IMR-90 (cell line): ENCODE measurements at regions not wholly inside any gene's neighbourhood (a gene's known extent, or its start where the extent isn't known, plus 50 kb on each side); places are given as distances from the start of the nearest gene placed in this dataset.

Source experiments
- ATAC-seq: fragments of 200-7000 bp; cut with Tn5 transposase; 2 replicates; pipeline ENCODE4 v1.9.1; 2020; ENCODE audit warnings: low read depth, mild to moderate bottlenecking, moderate library complexity
- BruUV-seq: library from RNA; stranded (reverse); fragments of 400-500 nt; replicated peaks from 2 replicates; lab custom pipeline; 2021; lab: Mats Ljungman, UMichigan
- CTCF ChIA-PET: fragments of 300-600 bp; formaldehyde crosslinking; extraction: SDS; loops from one replicate; lab custom pipeline; 2021; ENCODE audit warnings: antibody characterized with exemption; lab: Yijun Ruan, JAX
- POLR2A ChIA-PET: fragments of 300-600 bp; sonication (Branson Sonifier 250); formaldehyde crosslinking; loops from one replicate; lab custom pipeline; 2022; ENCODE audit warnings: antibody characterized with exemption; ENCODE audit not compliant: unreplicated experiment; lab: Charles Lee
- DNase-seq: peaks from one replicate; pipeline ENCODE4 v3.0.0; 2013
- H2AFZ ChIP-seq: replicated peaks from 2 replicates; pipeline ENCODE3; 2013; ENCODE audit warnings: low read length, mild to moderate bottlenecking; ENCODE audit not compliant: poor library complexity
- H2AK5ac ChIP-seq: 2 replicates; pipeline ENCODE4 v1.6.1; 2013; ENCODE audit warnings: low read depth, low read length, inconsistent platforms
- H2AK9ac ChIP-seq: replicated peaks from 2 replicates; pipeline ENCODE3; 2013; ENCODE audit warnings: mild to moderate bottlenecking, low read depth, low read length, moderate library complexity; ENCODE audit not compliant: poor library complexity
- H2BK120ac ChIP-seq: 2 replicates; pipeline ENCODE4 v1.6.1; 2013; ENCODE audit warnings: low read depth, low read length, inconsistent platforms
- H2BK15ac ChIP-seq: 3 replicates; pipeline ENCODE4 v1.6.1; 2013; ENCODE audit warnings: low read depth, low read length, inconsistent platforms
- H2BK20ac ChIP-seq: 2 replicates; pipeline ENCODE4 v1.6.1; 2013; ENCODE audit warnings: low read depth, mild to moderate bottlenecking, inconsistent platforms, low read length, moderate library complexity
- H2BK5ac ChIP-seq: 2 replicates; pipeline ENCODE4 v1.6.1; 2013; ENCODE audit warnings: mild to moderate bottlenecking, low read depth, low read length, inconsistent platforms; ENCODE audit not compliant: poor library complexity, severe bottlenecking
- H3K14ac ChIP-seq: replicated peaks from 2 replicates; pipeline ENCODE4 v1.6.1; 2013; ENCODE audit warnings: low read depth, low read length, inconsistent platforms
- H3K18ac ChIP-seq: 2 replicates; pipeline ENCODE4 v1.6.1; 2013; ENCODE audit warnings: low read depth, low read length, control low read depth
- H3K23ac ChIP-seq: 2 replicates; pipeline ENCODE4 v1.6.1; 2013; ENCODE audit warnings: low read depth, low read length, inconsistent platforms
- H3K27ac ChIP-seq: 2 replicates; pipeline ENCODE4 v1.5.1; 2013; ENCODE audit warnings: mild to moderate bottlenecking, control low read depth, low read length; ENCODE audit not compliant: insufficient read depth
- H3K27me3 ChIP-seq: 2 replicates; pipeline ENCODE4 v1.6.1; 2013; ENCODE audit warnings: low read length; ENCODE audit not compliant: control insufficient read depth, insufficient read depth
- H3K36me3 ChIP-seq: 2 replicates; pipeline ENCODE4 v1.6.1; 2013; ENCODE audit warnings: low read length, mixed read lengths; ENCODE audit not compliant: control insufficient read depth, insufficient read depth
- H3K4ac ChIP-seq: 2 replicates; pipeline ENCODE4 v1.6.1; 2013; ENCODE audit warnings: low read depth, low read length, inconsistent platforms
- H3K4me1 ChIP-seq: 2 replicates; pipeline ENCODE4 v1.6.1; 2013; ENCODE audit warnings: low read length, mixed read lengths; ENCODE audit not compliant: control insufficient read depth, insufficient read depth
- H3K4me2 ChIP-seq: 2 replicates; pipeline ENCODE4 v1.6.1; 2013; ENCODE audit warnings: low read depth, mild to moderate bottlenecking, control low read depth, low read length, moderate library complexity
- H3K4me3 ChIP-seq: 2 replicates; pipeline ENCODE4 v1.5.1; 2013; ENCODE audit warnings: low read depth, mild to moderate bottlenecking, control low read depth, low read length, moderate library complexity; ENCODE audit not compliant: insufficient read depth
- H3K56ac ChIP-seq: 2 replicates; pipeline ENCODE4 v1.6.1; 2013; ENCODE audit warnings: low read length, inconsistent platforms; ENCODE audit not compliant: insufficient read depth; ENCODE audit errors: extremely low read depth
- H3K79me1 ChIP-seq, 2 experiments: 2 replicates each; pipeline ENCODE4 v1.6.1; 2013; ENCODE audit warnings: low read length in 2 of 2, inconsistent platforms in 1 of 2, low read depth in 1 of 2
- H3K9ac ChIP-seq: 2 replicates; pipeline ENCODE4 v1.6.1; 2013; ENCODE audit warnings: low read depth, low read length, control low read depth
- H3K9me1 ChIP-seq: 2 replicates; pipeline ENCODE4 v1.6.1; 2013; ENCODE audit warnings: low read length, inconsistent platforms; ENCODE audit not compliant: insufficient read depth
- H3K9me3 ChIP-seq: 2 replicates; pipeline ENCODE4 v1.6.1; 2013; ENCODE audit warnings: low read length; ENCODE audit not compliant: control insufficient read depth, insufficient read depth
- H4K20me1 ChIP-seq: 2 replicates; pipeline ENCODE4 v1.6.1; 2013; ENCODE audit warnings: low read length, inconsistent platforms; ENCODE audit not compliant: insufficient read depth
- H4K5ac ChIP-seq: 2 replicates; pipeline ENCODE4 v1.6.1; 2013; ENCODE audit warnings: mild to moderate bottlenecking, low read depth, low read length, control low read depth
- H4K8ac ChIP-seq, 2 experiments: 2 replicates each; pipeline ENCODE4 v1.6.1; 2013; ENCODE audit warnings: low read depth in 2 of 2, low read length in 2 of 2, control low read depth in 1 of 2, inconsistent platforms in 1 of 2
- H4K91ac ChIP-seq: 2 replicates; pipeline ENCODE4 v1.6.1; 2013; ENCODE audit warnings: low read depth, low read length, inconsistent platforms; ENCODE audit not compliant: insufficient read depth
- CEBPB ChIP-seq: IDR thresholded peaks from 2 replicates; pipeline ENCODE4 v1.6.1; 2012; ENCODE audit warnings: low read depth, low read length, improper control_type of control experiment
- MXI1 ChIP-seq: IDR thresholded peaks from 2 replicates; pipeline ENCODE4 v1.6.1; 2012; ENCODE audit warnings: low read depth, mild to moderate bottlenecking, low read length, moderate library complexity, borderline replicate concordance
- RAD21 ChIP-seq: IDR thresholded peaks from 2 replicates; pipeline ENCODE4 v1.6.1; 2012; ENCODE audit warnings: low read length, improper control_type of control experiment
- RFX5 ChIP-seq: IDR thresholded peaks from 2 replicates; pipeline ENCODE4 v1.8.0; 2012; ENCODE audit warnings: low read depth, mild to moderate bottlenecking, low read length, moderate library complexity
- WGBS, 2 experiments: methylation state at CpG; one replicate each; pipeline versions ENCODE4 v1.1.5 to v1.1.7; 2013; ENCODE audit warnings: missing lambda C conversion rate in 2 of 2; ENCODE audit not compliant: insufficient read length in 1 of 2; ENCODE audit errors: extremely low coverage in 2 of 2; 5-methylcytosine and 5-hydroxymethylcytosine counted together
- dilution Hi-C: fragments of 300-500 bp; cut with HindIII; formaldehyde crosslinking; loops from one replicate; pipeline ENCODE4 v1.14.3; 2018; ENCODE audit warnings: low sequenced_read_pairs; ENCODE audit not compliant: unreplicated experiment
- in situ Hi-C: fragments of 300-500 bp; cut with MboI; formaldehyde crosslinking; loops from 3 replicates; pipeline ENCODE4 v1.14.3; 2019; ENCODE audit warnings: low sequenced_read_pairs, inconsistent platforms, mixed read lengths
- intact Hi-C: fragments of 100-400 bp; cut with micrococcal nuclease; formaldehyde crosslinking; loops from 2 replicates; pipeline ENCODE4 v1.10.0; 2022

GRCh38 chr11:122062763-122063162 lies 53.3 kb downstream of the BLID start:
- no peak overlapping the region for H3K4me2 ChIP-seq
- ChIA-PET CTCF (interaction anchor here (1.1 to 1.4 kb wide), 2 partner anchors 14 to 400 kb away, joined by 3 read pairs; no protein-coding TSS in a partner anchor), POLR2A (no interaction called here)
- no peaks in the 10 kb centered on the region for H3K9me1 ChIP-seq
- WGBS, 2 experiments = 60% methylated on average over 1 of the region's 4 CpGs; no CpG with 5 or more reads in 1 of the 2 experiments
- peaks cover 21% of the 10 kb centered on the region for H3K36me3 ChIP-seq
- H4K91ac ChIP-seq = no peak overlapping the region; the same call in 1 of the 2 replicates
- no peak overlapping the region for H3K4me3 ChIP-seq
- H2BK120ac ChIP-seq = no peak overlapping the region
- in situ Hi-C loops (no loop called here), intact Hi-C loops (no loop called here), dilution Hi-C loops (no loop called here)
- H3K23ac ChIP-seq = no peak overlapping the region; the same call in 1 of the 2 replicates
- H3K79me1 ChIP-seq = peaks cover 9 to 20% of the 10 kb centered on the region in 2 experiments; a peak in 2 of 4 replicates
- no peak overlapping the region for H4K5ac ChIP-seq
- no peaks in the 10 kb centered on the region for H3K27me3 ChIP-seq
- peaks cover 6% of the 10 kb centered on the region for H3K9me3 ChIP-seq
- TF ChIP-seq MXI1 (no peak), RAD21 (no peak), CEBPB (no peak), RFX5 (no peak)
- H2BK5ac ChIP-seq = peak overlapping the region; percentile 63
- 0 out of 4 replicates have a peak overlapping the region, but pooled peaks of 1 of the 2 experiments have one; percentile 67 for H4K8ac ChIP-seq
- H2BK15ac ChIP-seq = no peak overlapping the region; the same call in 2 of the 3 replicates
- no peak overlapping the region for H3K18ac ChIP-seq
- H4K20me1 ChIP-seq = no peaks in the 10 kb centered on the region
- ATAC-seq (no peak), DNase-seq (no peak)
- no peak overlapping the region for H3K56ac ChIP-seq
- H2AK9ac ChIP-seq = no peak overlapping the region
- H2AK5ac ChIP-seq = peak overlapping the region; percentile 43; the same call in 1 of the 2 replicates
- no peak overlapping the region for H3K4ac ChIP-seq
- no peaks in the 10 kb centered on the region; the same call in 1 of the 2 replicates for H3K4me1 ChIP-seq
- BruUV-seq = no TSS peak
- H3K14ac ChIP-seq = peak overlapping the region; percentile 62; the same call in 1 of the 2 replicates
- H2BK20ac ChIP-seq = no peak overlapping the region
- no peak overlapping the region for H3K9ac ChIP-seq
- H3K27ac ChIP-seq = no peak overlapping the region
- H2AFZ ChIP-seq = no peak overlapping the region
